ENCODE measurements at regions not wholly inside any gene's neighbourhood (a gene's known extent, or its start where the extent isn't known, plus 50 kb on each side); places are given as distances from the start of the nearest gene placed in this dataset.
"Not testable (repeated sequence)": the region's sequence is repeated elsewhere in the genome, so short reads cannot be mapped to it uniquely, and the experiment has no call there.

DNA sequence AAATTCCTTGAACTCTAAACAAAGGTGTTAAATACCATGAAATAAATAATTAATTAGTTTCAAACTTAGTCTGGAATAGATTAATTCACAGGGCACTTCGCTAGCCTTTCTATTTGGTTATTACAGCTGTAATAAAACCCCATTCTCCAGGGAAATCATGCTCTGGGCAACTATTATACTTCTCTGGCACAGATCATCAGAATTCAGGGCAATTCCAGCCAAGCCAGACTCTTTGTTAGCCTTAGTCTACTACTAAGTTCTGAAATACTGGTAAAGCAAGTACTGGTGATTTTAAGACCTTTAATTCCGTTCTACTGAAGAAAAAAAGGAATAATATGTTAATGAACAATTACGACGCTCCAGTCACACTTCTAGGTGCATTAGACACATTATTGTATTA is 123.4 kb upstream of the PDE1A start:
- no peak overlapping the region for H3K4me3 Mint-ChIP-seq
- no peaks in the 10 kb centered on the region for H3K9me3 ChIP-seq (ENCODE audit: control insufficient read depth in 2 of 3, low read length in 3 of 3)
- H3K27ac ChIP-seq (ENCODE audit: low read depth, low read length): no peak overlapping the region
- no peaks in the 10 kb centered on the region for H3K36me3 ChIP-seq (ENCODE audit: control insufficient read depth in 2 of 3, insufficient read depth in 3 of 3, low read length in 3 of 3)
- H3K27me3 Mint-ChIP-seq: peaks cover 0 to 5% (median 0%) of the 10 kb centered on the region in 5 donors
- no peak for DNase-seq
- ChIA-PET POLR2A (no interaction called here), CTCF (no interaction called here)
- no peak for ATAC-seq
- H3K4me1 ChIP-seq (ENCODE audit: control insufficient read depth in 2 of 2, insufficient read depth in 2 of 2, low read length in 2 of 2): no peaks in the 10 kb centered on the region
- peaks cover 0 to 8% (median 0%) of the 10 kb centered on the region in 11 donors for H3K9me3 Mint-ChIP-seq
- H3K27me3 ChIP-seq (ENCODE audit: control insufficient read depth in 2 of 2, insufficient read depth in 2 of 2, low read length in 2 of 2): no peaks in the 10 kb centered on the region
- no peak overlapping the region for H3K27ac Mint-ChIP-seq
- intact Hi-C loops (cut with micrococcal nuclease): no loop called here
- peaks cover 0 to 2% (median 0%) of the 10 kb centered on the region in 7 donors for H3K4me1 Mint-ChIP-seq
- no peaks in the 10 kb centered on the region for H3K36me3 Mint-ChIP-seq
- no peak overlapping the region for H3K4me3 ChIP-seq (ENCODE audit: low read length)

DNA sequence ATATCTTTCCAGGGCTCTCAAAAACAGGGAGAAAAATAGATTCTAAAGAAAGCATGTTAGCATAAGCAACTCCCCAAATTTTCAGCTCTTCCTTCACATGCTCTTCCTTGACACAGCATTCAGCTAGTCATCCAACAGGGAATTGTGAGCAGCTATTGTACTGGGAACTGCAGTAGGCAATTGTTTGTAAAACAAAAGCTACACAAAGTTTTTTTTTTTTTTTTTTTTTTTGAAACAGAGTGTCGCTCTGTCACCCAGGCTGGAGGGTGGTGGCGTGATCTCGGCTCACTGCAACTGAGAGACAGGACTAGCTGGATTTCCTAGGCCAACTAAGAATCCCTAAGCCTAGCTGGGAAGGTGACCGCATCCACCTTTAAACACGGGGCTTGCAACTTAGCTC is 125.4 kb upstream of the PDE1A start:
- H3K27ac Mint-ChIP-seq; POLR2A ChIA-PET; H3K4me3 ChIP-seq (ENCODE audit: low read length); ATAC-seq; H3K27me3 ChIP-seq (ENCODE audit: control insufficient read depth in 2 of 2, insufficient read depth in 2 of 2, low read length in 2 of 2); H3K36me3 ChIP-seq (ENCODE audit: control insufficient read depth in 2 of 3, insufficient read depth in 3 of 3, low read length in 3 of 3); intact Hi-C loops (cut with micrococcal nuclease); H3K27me3 Mint-ChIP-seq; H3K36me3 Mint-ChIP-seq; H3K27ac ChIP-seq (ENCODE audit: low read depth, low read length); CTCF ChIA-PET; H3K4me3 Mint-ChIP-seq; DNase-seq; H3K9me3 Mint-ChIP-seq; H3K4me1 Mint-ChIP-seq; H3K9me3 ChIP-seq (ENCODE audit: control insufficient read depth in 2 of 3, low read length in 3 of 3); H3K4me1 ChIP-seq (ENCODE audit: control insufficient read depth in 2 of 2, insufficient read depth in 2 of 2, low read length in 2 of 2): not testable (repeated sequence)

DNA sequence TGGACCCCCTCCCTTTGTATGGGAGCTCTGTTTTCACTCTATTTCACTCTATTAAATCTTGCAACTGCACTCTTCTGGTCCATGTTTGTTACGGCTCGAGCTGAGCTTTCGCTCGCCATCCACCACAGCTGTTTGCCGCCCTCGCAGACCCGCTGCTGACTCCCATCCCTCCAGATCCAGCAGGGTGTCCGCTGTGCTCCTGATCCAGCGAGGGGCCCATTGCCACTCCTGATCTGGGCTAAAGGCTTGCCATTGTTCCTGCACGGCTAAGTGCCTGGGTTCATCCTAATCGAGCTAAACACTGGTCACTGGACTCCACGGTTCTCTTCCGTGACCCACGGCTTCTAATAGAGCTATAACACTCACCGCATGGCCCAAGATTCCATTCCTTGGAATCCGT is 125.9 kb upstream of the PDE1A start:
- H3K27me3 ChIP-seq (ENCODE audit: control insufficient read depth in 2 of 2, insufficient read depth in 2 of 2, low read length in 2 of 2); H3K9me3 Mint-ChIP-seq; H3K4me1 ChIP-seq (ENCODE audit: control insufficient read depth in 2 of 2, insufficient read depth in 2 of 2, low read length in 2 of 2); ATAC-seq; H3K27ac Mint-ChIP-seq; H3K4me3 Mint-ChIP-seq; DNase-seq; H3K36me3 Mint-ChIP-seq; intact Hi-C loops (cut with micrococcal nuclease); CTCF ChIA-PET; H3K4me3 ChIP-seq (ENCODE audit: low read length); H3K36me3 ChIP-seq (ENCODE audit: control insufficient read depth in 2 of 3, insufficient read depth in 3 of 3, low read length in 3 of 3); POLR2A ChIA-PET; H3K9me3 ChIP-seq (ENCODE audit: control insufficient read depth in 2 of 3, low read length in 3 of 3); H3K27ac ChIP-seq (ENCODE audit: low read depth, low read length); H3K27me3 Mint-ChIP-seq; H3K4me1 Mint-ChIP-seq: not testable (repeated sequence)

DNA sequence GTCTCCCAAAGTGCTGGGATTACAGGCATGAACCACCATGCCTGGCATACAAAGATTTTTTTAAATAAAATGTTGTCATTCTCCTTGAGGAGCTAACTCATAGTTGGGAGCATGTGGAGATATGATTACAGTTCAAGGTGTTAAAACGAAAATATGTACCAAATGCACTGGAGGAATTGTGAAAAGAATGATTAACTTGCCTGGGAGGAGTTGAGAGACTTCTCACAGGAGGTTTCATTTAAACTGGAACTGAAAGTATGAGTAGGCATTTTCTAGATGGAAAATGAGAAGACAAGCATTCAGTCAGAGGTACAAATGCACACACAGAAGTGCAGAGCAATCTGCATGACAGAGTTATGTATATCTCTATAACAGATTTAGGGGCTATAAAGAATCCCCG is 126.6 kb upstream of the PDE1A start:
- ChIA-PET POLR2A (no interaction called here), CTCF (no interaction called here)
- no peaks in the 10 kb centered on the region for H3K36me3 ChIP-seq (ENCODE audit: control insufficient read depth in 2 of 3, insufficient read depth in 3 of 3, low read length in 3 of 3)
- H3K36me3 Mint-ChIP-seq: no peaks in the 10 kb centered on the region
- peaks cover 0 to 8% (median 0%) of the 10 kb centered on the region in 11 donors for H3K9me3 Mint-ChIP-seq
- DNase-seq (no peak), ATAC-seq (no peak)
- H3K4me3 ChIP-seq (ENCODE audit: low read length): no peak overlapping the region
- peaks cover 0 to 9% (median 0%) of the 10 kb centered on the region in 5 donors for H3K27me3 Mint-ChIP-seq
- no peaks in the 10 kb centered on the region for H3K4me1 ChIP-seq (ENCODE audit: control insufficient read depth in 2 of 2, insufficient read depth in 2 of 2, low read length in 2 of 2)
- intact Hi-C loops (cut with micrococcal nuclease): no loop called here
- H3K4me3 Mint-ChIP-seq: no peak overlapping the region
- no peaks in the 10 kb centered on the region for H3K27me3 ChIP-seq (ENCODE audit: control insufficient read depth in 2 of 2, insufficient read depth in 2 of 2, low read length in 2 of 2)
- H3K27ac Mint-ChIP-seq: no peak overlapping the region
- H3K27ac ChIP-seq (ENCODE audit: low read depth, low read length): no peak overlapping the region
- H3K4me1 Mint-ChIP-seq: peaks cover 0 to 2% (median 0%) of the 10 kb centered on the region in 7 donors
- H3K9me3 ChIP-seq (ENCODE audit: control insufficient read depth in 2 of 3, low read length in 3 of 3): no peaks in the 10 kb centered on the region

DNA sequence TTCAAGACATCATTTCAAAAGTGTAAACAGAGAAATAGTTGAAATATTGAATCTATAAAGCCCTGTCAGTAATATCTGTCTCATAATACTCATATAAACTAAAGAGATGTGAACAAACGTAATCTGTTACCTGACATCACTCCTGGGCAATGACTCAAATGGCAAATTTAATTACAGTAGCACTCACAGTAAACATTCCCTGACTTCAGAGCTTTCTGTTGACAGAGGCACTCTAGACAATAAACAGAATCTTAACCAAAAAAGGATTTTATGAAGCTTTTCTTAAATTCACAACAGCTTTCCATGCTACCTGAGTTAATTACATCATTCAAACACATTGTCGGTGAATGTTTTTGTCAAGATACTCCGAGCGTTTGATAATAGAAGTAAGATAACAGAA is 128.1 kb upstream of the PDE1A start:
- H3K27ac ChIP-seq (ENCODE audit: low read depth, low read length): no peak overlapping the region
- Mint-ChIP-seq H3K27me3 (peaks cover 0 to 9% (median 0%) of the 10 kb centered on the region in 5 donors), H3K9me3 (peaks cover 0 to 11% (median 1%) of the 10 kb centered on the region in 11 donors), H3K36me3 (no peaks in the 10 kb centered on the region), H3K4me3 (no peak overlapping the region), H3K4me1 (peaks cover 0 to 2% (median 0%) of the 10 kb centered on the region in 7 donors), H3K27ac (no peak overlapping the region)
- ChIA-PET CTCF (no interaction called here), POLR2A (no interaction called here)
- H3K4me3 ChIP-seq (ENCODE audit: low read length): no peak overlapping the region
- H3K27me3 ChIP-seq (ENCODE audit: control insufficient read depth in 2 of 2, insufficient read depth in 2 of 2, low read length in 2 of 2): no peaks in the 10 kb centered on the region
- H3K36me3 ChIP-seq (ENCODE audit: control insufficient read depth in 2 of 3, insufficient read depth in 3 of 3, low read length in 3 of 3): no peaks in the 10 kb centered on the region
- no peaks in the 10 kb centered on the region for H3K9me3 ChIP-seq (ENCODE audit: control insufficient read depth in 2 of 3, low read length in 3 of 3)
- intact Hi-C loops (cut with micrococcal nuclease): no loop called here
- no peak for ATAC-seq
- H3K4me1 ChIP-seq (ENCODE audit: control insufficient read depth in 2 of 2, insufficient read depth in 2 of 2, low read length in 2 of 2): no peaks in the 10 kb centered on the region
- no peak for DNase-seq

DNA sequence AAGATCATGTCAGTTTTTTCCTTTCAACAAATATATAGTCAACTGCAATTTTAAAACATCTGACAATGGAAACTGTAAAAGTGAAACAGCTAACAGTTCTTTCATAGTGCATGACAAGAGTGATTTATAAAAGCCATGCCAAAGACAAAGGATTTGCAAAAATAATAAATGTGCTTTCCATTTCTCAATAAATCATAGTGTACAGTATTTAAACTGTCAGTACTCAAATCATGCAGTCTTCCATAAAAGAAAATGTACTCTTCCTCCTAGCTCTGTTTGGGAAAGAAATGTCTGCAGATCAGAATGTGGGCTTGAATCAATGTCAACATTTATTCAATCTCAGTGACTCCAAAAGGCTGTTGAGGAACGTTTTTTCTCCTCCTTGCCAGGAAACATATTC is 131.7 kb upstream of the PDE1A start:
- ChIA-PET CTCF (no interaction called here), POLR2A (no interaction called here)
- peaks cover 0 to 2% (median 0%) of the 10 kb centered on the region in 7 donors for H3K4me1 Mint-ChIP-seq
- no peaks in the 10 kb centered on the region for H3K36me3 ChIP-seq (ENCODE audit: control insufficient read depth in 2 of 3, insufficient read depth in 3 of 3, low read length in 3 of 3)
- no peak overlapping the region for H3K27ac Mint-ChIP-seq
- H3K4me3 ChIP-seq (ENCODE audit: low read length): no peak overlapping the region
- no peaks in the 10 kb centered on the region for H3K27me3 ChIP-seq (ENCODE audit: control insufficient read depth in 2 of 2, insufficient read depth in 2 of 2, low read length in 2 of 2)
- no peaks in the 10 kb centered on the region for H3K9me3 ChIP-seq (ENCODE audit: control insufficient read depth in 2 of 3, low read length in 3 of 3)
- DNase-seq (no peak), ATAC-seq (no peak)
- no peaks in the 10 kb centered on the region for H3K4me1 ChIP-seq (ENCODE audit: control insufficient read depth in 2 of 2, insufficient read depth in 2 of 2, low read length in 2 of 2)
- peaks cover 0 to 4% (median 0%) of the 10 kb centered on the region in 5 donors for H3K27me3 Mint-ChIP-seq
- H3K9me3 Mint-ChIP-seq: peaks cover 0 to 11% (median 5%) of the 10 kb centered on the region in 11 donors
- no peaks in the 10 kb centered on the region for H3K36me3 Mint-ChIP-seq
- intact Hi-C loops (cut with micrococcal nuclease): no loop called here
- no peak overlapping the region for H3K4me3 Mint-ChIP-seq
- no peak overlapping the region for H3K27ac ChIP-seq (ENCODE audit: low read depth, low read length)

DNA sequence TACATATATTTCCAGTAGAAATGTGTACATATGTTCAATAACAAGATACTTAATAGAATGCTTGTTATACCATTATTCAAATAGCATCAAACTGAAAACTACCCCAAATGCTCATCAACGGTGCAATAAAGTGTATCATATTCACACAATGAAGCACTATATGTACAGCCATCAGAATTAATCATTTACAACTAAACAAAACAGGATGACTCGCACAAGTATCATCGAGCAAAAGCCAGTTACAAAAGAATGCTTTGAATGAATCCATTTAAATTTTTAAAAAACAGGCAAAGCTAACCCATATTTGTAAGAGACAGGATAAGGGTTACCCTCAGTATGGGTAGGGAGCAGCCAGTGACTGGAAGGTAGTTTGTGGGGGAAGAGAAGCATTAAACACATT is 132.8 kb upstream of the PDE1A start:
- H3K27me3 Mint-ChIP-seq: peaks cover 0 to 4% (median 0%) of the 10 kb centered on the region in 5 donors
- no peaks in the 10 kb centered on the region for H3K4me1 Mint-ChIP-seq
- no peak overlapping the region for H3K4me3 Mint-ChIP-seq
- DNase-seq (no peak), ATAC-seq (no peak)
- Histone ChIP-seq H3K4me1 (ENCODE audit: control insufficient read depth in 2 of 2, insufficient read depth in 2 of 2, low read length in 2 of 2) (no peaks in the 10 kb centered on the region), H3K27ac (ENCODE audit: low read depth, low read length) (no peak overlapping the region), H3K27me3 (ENCODE audit: control insufficient read depth in 2 of 2, insufficient read depth in 2 of 2, low read length in 2 of 2) (no peaks in the 10 kb centered on the region), H3K36me3 (ENCODE audit: control insufficient read depth in 2 of 3, insufficient read depth in 3 of 3, low read length in 3 of 3) (no peaks in the 10 kb centered on the region), H3K9me3 (ENCODE audit: control insufficient read depth in 2 of 3, low read length in 3 of 3) (no peaks in the 10 kb centered on the region), H3K4me3 (ENCODE audit: low read length) (no peak overlapping the region)
- H3K9me3 Mint-ChIP-seq: peaks cover 0 to 11% (median 4%) of the 10 kb centered on the region in 11 donors
- no peaks in the 10 kb centered on the region for H3K36me3 Mint-ChIP-seq
- CTCF ChIA-PET: no interaction called here
- H3K27ac Mint-ChIP-seq: no peak overlapping the region
- intact Hi-C loops (cut with micrococcal nuclease): no loop called here
- POLR2A ChIA-PET: no interaction called here

Measured in naive thymus-derived CD4-positive, alpha-beta T cell (primary cell).